Liver (tissue), 8 donors: ENCODE measurements at regions not wholly inside any gene's neighbourhood (a gene's known extent, or its start where the extent isn't known, plus 50 kb on each side); places are given as distances from the start of the nearest gene placed in this dataset.

ENCODE experiments used
- DNase-seq: peaks from one replicate; pipeline ENCODE4 v3.0.0-alpha.2; 2017; ENCODE audit warnings: low spot score
- H3K27ac ChIP-seq, 2 donors: one replicate each; pipeline ENCODE4 v1.7.0; 2013; ENCODE audit warnings: inconsistent platforms in 2 of 2, low read length in 2 of 2, control low read depth in 1 of 2, low read depth in 1 of 2, mild to moderate bottlenecking in 1 of 2
- H3K27me3 ChIP-seq, 4 donors: one replicate each; pipeline versions ENCODE4 v1.6.1 to v1.7.0; 2013; ENCODE audit warnings: low read length in 3 of 4, inconsistent platforms in 1 of 4, mild to moderate bottlenecking in 1 of 4, moderate library complexity in 1 of 4; ENCODE audit not compliant: control insufficient read depth in 4 of 4, insufficient read depth in 4 of 4
- H3K36me3 ChIP-seq, 4 donors: one replicate each; pipeline versions ENCODE4 v1.6.1 to v1.7.0; 2013; ENCODE audit warnings: low read length in 3 of 4, mild to moderate bottlenecking in 3 of 4, low read depth in 1 of 4, moderate library complexity in 1 of 4; ENCODE audit not compliant: control insufficient read depth in 4 of 4, insufficient read depth in 3 of 4
- H3K4me1 ChIP-seq, 4 donors: one replicate each; pipeline versions ENCODE4 v1.6.1 to v1.7.0; 2013; ENCODE audit warnings: low read length in 3 of 4, mild to moderate bottlenecking in 3 of 4, moderate library complexity in 1 of 4; ENCODE audit not compliant: control insufficient read depth in 4 of 4, insufficient read depth in 4 of 4
- H3K4me3 ChIP-seq, 3 donors: one replicate each; pipeline versions ENCODE4 v1.6.1 to v1.7.0; 2013; ENCODE audit warnings: low read length in 3 of 3, control low read depth in 1 of 3, low read depth in 1 of 3, mild to moderate bottlenecking in 1 of 3
- H3K9ac ChIP-seq, 2 donors: one replicate each; pipeline ENCODE4 v1.7.0; 2013; ENCODE audit warnings: low read length in 2 of 2, mild to moderate bottlenecking in 2 of 2, moderate library complexity in 2 of 2, control low read depth in 1 of 2, low read depth in 1 of 2
- H3K9me3 ChIP-seq, 4 donors: one replicate each; pipeline versions ENCODE4 v1.6.1 to v1.7.0; 2013; ENCODE audit warnings: low read length in 3 of 4; ENCODE audit not compliant: control insufficient read depth in 4 of 4
- ATF3 ChIP-seq: IDR thresholded peaks from 2 replicates; pipeline ENCODE4 v1.6.1; 2016; ENCODE audit warnings: antibody characterized with exemption
- CTCF ChIP-seq: fragments of 150-350 bp; IDR thresholded peaks from 2 replicates; pipeline ENCODE4 v1.5.1; 2017; ENCODE audit warnings: improper control_type of control experiment, low read depth, low read length; ENCODE audit not compliant: missing input control
- FOXA2 ChIP-seq: IDR thresholded peaks from 2 replicates; pipeline ENCODE4 v1.6.1; 2016; ENCODE audit warnings: antibody characterized with exemption
- HNF4G ChIP-seq: IDR thresholded peaks from 2 replicates; pipeline ENCODE4 v1.6.1; 2016; ENCODE audit warnings: antibody characterized with exemption
- JUND ChIP-seq, 2 donors: IDR thresholded peaks; 2 replicates each; pipeline ENCODE4 v1.6.1; 2016; ENCODE audit warnings: antibody characterized with exemption in 2 of 2
- MAX ChIP-seq: IDR thresholded peaks from 2 replicates; pipeline ENCODE4 v1.6.1; 2016; ENCODE audit warnings: antibody characterized with exemption
- REST ChIP-seq: IDR thresholded peaks from 2 replicates; pipeline ENCODE4 v1.6.1; 2016; ENCODE audit warnings: antibody characterized with exemption, mild to moderate bottlenecking
- RXRA ChIP-seq, 2 donors: IDR thresholded peaks; 2 replicates each; pipeline ENCODE4 v1.6.1; 2017 to 2018; ENCODE audit warnings: antibody characterized with exemption in 2 of 2, mild to moderate bottlenecking in 1 of 2
- SP1 ChIP-seq: IDR thresholded peaks from 2 replicates; pipeline ENCODE4 v1.6.1; 2018; ENCODE audit warnings: antibody characterized with exemption, mild to moderate bottlenecking
- ZBTB33 ChIP-seq: IDR thresholded peaks from 2 replicates; pipeline ENCODE4 v1.6.1; 2016; ENCODE audit warnings: antibody characterized with exemption
- WGBS: extraction: QIAGEN DNeasy Blood & Tissue Kit; methylation state at CpG from one replicate; pipeline ENCODE4 v1.1.7; 2013; 5-methylcytosine and 5-hydroxymethylcytosine counted together
- donor health status: healthy.
- donor health status: healthy.
- donor health status: healthy.
- donor health status: healthy.
- donor health status: healthy.

GRCh38 chr3:162117961-162118360, 621.4 kb downstream of the OTOL1 start:
- Histone ChIP-seq H3K4me3 (no peak overlapping the region), H3K27ac (no peak overlapping the region), H3K36me3 (no peaks in the 10 kb centered on the region), H3K27me3 (no peaks in the 10 kb centered on the region), H3K9me3 (no peaks in the 10 kb centered on the region), H3K9ac (no peak overlapping the region), H3K4me1 (no peaks in the 10 kb centered on the region)
- no peak for DNase-seq
- 63% methylated on average over 1 of the region's 1 CpG for WGBS
- TF ChIP-seq ATF3 (no peak), FOXA2 (no peak), JUND (IDR thresholded peaks at IDR 0.05) (no peak), MAX (no peak)

GRCh38 chr3:162119651-162120050, 623.0 kb downstream of the OTOL1 start:
- Histone ChIP-seq H3K9me3 (no peaks in the 10 kb centered on the region), H3K9ac (no peak overlapping the region), H3K27ac (no peak overlapping the region), H3K36me3 (no peaks in the 10 kb centered on the region), H3K27me3 (no peaks in the 10 kb centered on the region), H3K4me1 (no peaks in the 10 kb centered on the region), H3K4me3 (no peak overlapping the region)
- 50% methylated on average over 2 of the region's 2 CpGs for WGBS
- TF ChIP-seq RXRA (IDR thresholded peaks at IDR 0.05): no peak
- TF ChIP-seq HNF4G: no peak
- no peak for TF ChIP-seq ATF3
- no peak for TF ChIP-seq CTCF
- no peak for TF ChIP-seq SP1
- TF ChIP-seq ZBTB33: no peak
- TF ChIP-seq MAX: no peak
- no peak for TF ChIP-seq REST
- TF ChIP-seq FOXA2: no peak
- TF ChIP-seq JUND (IDR thresholded peaks at IDR 0.05): no peak
- no peak for DNase-seq
